KMS-11 (cell line): ENCODE measurements at regions not wholly inside any gene's neighbourhood (a gene's known extent, or its start where the extent isn't known, plus 50 kb on each side); places are given as distances from the start of the nearest gene placed in this dataset.

Source experiments
- H2AFZ ChIP-seq: fragments of 200-600 bp; sonication (generic); 2 replicates; pipeline ENCODE4 v1.6.1; 2016; ENCODE audit warnings: antibody characterized with exemption, mixed run types, low read depth
- H3K27ac ChIP-seq: fragments of 200-600 bp; sonication (generic); 2 replicates; pipeline ENCODE4 v1.6.1; 2016; ENCODE audit warnings: mild to moderate bottlenecking, mixed run types
- H3K27me3 ChIP-seq: fragments of 200-600 bp; sonication (generic); 2 replicates; pipeline ENCODE4 v1.6.1; 2017; ENCODE audit warnings: mild to moderate bottlenecking, low read depth, mixed run types, moderate library complexity; ENCODE audit not compliant: insufficient read depth
- H3K36me3 ChIP-seq: fragments of 200-600 bp; sonication (generic); 2 replicates; pipeline ENCODE4 v1.6.1; 2017; ENCODE audit warnings: mild to moderate bottlenecking, mixed run types; ENCODE audit not compliant: insufficient read depth
- H3K4me1 ChIP-seq: fragments of 200-600 bp; sonication (generic); 2 replicates; pipeline ENCODE4 v1.6.1; 2016; ENCODE audit warnings: mild to moderate bottlenecking, low read depth, mixed run types; ENCODE audit not compliant: poor library complexity, severe bottlenecking
- H3K4me2 ChIP-seq: fragments of 200-600 bp; sonication (generic); 2 replicates; pipeline ENCODE4 v1.7.0; 2016; ENCODE audit warnings: mild to moderate bottlenecking, mixed run types
- H3K4me3 ChIP-seq: fragments of 200-600 bp; sonication (generic); IDR thresholded peaks from 2 replicates; pipeline ENCODE4 v1.6.1; 2017; ENCODE audit warnings: low read depth, low read length, mixed read lengths; ENCODE audit not compliant: insufficient read depth
- H3K79me2 ChIP-seq: fragments of 200-600 bp; sonication (generic); 2 replicates; pipeline ENCODE4 v1.6.1; 2016; ENCODE audit warnings: low read depth, mixed run types; ENCODE audit not compliant: insufficient read depth
- H3K9ac ChIP-seq: fragments of 200-600 bp; sonication (generic); 2 replicates; pipeline ENCODE4 v1.6.1; 2016; ENCODE audit warnings: mild to moderate bottlenecking, mixed run types
- H4K20me1 ChIP-seq: fragments of 200-600 bp; sonication (generic); 2 replicates; pipeline ENCODE4 v1.6.1; 2016; ENCODE audit warnings: mild to moderate bottlenecking, mixed run types; ENCODE audit not compliant: insufficient read depth
- TF ChIP-seq, protein P1 (sequence below): fragments of 200-600 bp; sonication (generic); conservative IDR thresholded peaks from 2 replicates; pipeline ENCODE4 v1.6.1; 2017; ENCODE audit warnings: low read depth, mild to moderate bottlenecking, antibody characterized with exemption, low read length, moderate library complexity, mixed read lengths

DNA sequence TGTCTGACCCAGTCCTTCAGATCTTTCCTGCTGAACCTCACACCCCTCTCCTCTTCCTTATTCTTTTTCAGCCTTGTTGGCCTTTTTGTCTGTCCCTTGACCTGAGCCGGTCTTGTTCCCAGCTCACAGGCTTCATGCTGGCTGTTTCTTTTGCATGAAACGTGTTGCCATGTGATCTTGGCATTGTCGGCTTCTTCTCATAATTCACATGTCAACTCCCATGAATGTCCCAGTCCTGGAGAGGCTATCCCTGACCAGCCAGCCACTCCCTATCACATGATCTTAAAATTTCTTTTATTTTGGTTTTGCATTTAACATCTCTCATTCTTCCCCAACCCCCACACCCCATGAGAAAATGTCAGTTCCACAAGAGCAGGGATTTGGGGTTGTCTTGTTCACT lies 131.2 kb upstream of the TSHZ2 start:
- H2AFZ ChIP-seq = no peak overlapping the region
- TF ChIP-seq, protein P1, sequence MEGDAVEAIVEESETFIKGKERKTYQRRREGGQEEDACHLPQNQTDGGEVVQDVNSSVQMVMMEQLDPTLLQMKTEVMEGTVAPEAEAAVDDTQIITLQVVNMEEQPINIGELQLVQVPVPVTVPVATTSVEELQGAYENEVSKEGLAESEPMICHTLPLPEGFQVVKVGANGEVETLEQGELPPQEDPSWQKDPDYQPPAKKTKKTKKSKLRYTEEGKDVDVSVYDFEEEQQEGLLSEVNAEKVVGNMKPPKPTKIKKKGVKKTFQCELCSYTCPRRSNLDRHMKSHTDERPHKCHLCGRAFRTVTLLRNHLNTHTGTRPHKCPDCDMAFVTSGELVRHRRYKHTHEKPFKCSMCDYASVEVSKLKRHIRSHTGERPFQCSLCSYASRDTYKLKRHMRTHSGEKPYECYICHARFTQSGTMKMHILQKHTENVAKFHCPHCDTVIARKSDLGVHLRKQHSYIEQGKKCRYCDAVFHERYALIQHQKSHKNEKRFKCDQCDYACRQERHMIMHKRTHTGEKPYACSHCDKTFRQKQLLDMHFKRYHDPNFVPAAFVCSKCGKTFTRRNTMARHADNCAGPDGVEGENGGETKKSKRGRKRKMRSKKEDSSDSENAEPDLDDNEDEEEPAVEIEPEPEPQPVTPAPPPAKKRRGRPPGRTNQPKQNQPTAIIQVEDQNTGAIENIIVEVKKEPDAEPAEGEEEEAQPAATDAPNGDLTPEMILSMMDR = no peak

DNA sequence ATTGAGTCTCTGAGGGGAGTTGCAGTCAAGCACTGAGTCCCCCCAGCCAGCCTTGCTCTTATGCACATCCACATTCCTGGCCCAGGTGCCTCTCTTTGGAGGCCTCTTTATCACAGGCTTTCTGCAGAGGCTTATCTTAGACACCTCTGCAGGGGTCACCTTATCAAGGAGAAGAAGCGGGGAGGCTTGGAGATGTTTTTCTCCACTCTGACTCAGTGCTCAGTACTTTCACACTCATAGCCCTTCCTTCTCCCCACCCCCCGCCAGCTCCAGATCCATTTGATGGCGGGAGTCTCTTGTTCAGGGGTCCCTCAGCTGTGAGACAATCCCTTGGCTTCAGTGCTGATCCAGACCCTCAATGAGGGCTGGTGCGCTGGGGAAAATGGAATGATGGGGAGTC lies 132.1 kb upstream of the TSHZ2 start:
- H2AFZ ChIP-seq = no peak overlapping the region
- TF ChIP-seq, protein P1 = no peak
- H3K79me2 ChIP-seq = no peaks in the 10 kb centered on the region
- no peaks in the 10 kb centered on the region for H3K4me1 ChIP-seq
- H3K27me3 ChIP-seq = no peaks in the 10 kb centered on the region
- H3K9ac ChIP-seq = no peak overlapping the region
- no peak overlapping the region for H3K4me2 ChIP-seq
- H4K20me1 ChIP-seq = no peaks in the 10 kb centered on the region
- no peak overlapping the region for H3K27ac ChIP-seq
- H3K36me3 ChIP-seq = no peaks in the 10 kb centered on the region
- H3K4me3 ChIP-seq = no peak overlapping the region

More for the DNA sequence above, 131.2 kb upstream of the TSHZ2 start:
- H3K4me1 ChIP-seq = no peaks in the 10 kb centered on the region
- H3K27ac ChIP-seq = no peak overlapping the region
- H3K4me2 ChIP-seq = no peak overlapping the region
- no peak overlapping the region for H3K9ac ChIP-seq
- no peaks in the 10 kb centered on the region for H3K27me3 ChIP-seq
- no peaks in the 10 kb centered on the region for H3K79me2 ChIP-seq
- H3K36me3 ChIP-seq = no peaks in the 10 kb centered on the region
- no peak overlapping the region for H3K4me3 ChIP-seq
- H4K20me1 ChIP-seq = no peaks in the 10 kb centered on the region

DNA sequence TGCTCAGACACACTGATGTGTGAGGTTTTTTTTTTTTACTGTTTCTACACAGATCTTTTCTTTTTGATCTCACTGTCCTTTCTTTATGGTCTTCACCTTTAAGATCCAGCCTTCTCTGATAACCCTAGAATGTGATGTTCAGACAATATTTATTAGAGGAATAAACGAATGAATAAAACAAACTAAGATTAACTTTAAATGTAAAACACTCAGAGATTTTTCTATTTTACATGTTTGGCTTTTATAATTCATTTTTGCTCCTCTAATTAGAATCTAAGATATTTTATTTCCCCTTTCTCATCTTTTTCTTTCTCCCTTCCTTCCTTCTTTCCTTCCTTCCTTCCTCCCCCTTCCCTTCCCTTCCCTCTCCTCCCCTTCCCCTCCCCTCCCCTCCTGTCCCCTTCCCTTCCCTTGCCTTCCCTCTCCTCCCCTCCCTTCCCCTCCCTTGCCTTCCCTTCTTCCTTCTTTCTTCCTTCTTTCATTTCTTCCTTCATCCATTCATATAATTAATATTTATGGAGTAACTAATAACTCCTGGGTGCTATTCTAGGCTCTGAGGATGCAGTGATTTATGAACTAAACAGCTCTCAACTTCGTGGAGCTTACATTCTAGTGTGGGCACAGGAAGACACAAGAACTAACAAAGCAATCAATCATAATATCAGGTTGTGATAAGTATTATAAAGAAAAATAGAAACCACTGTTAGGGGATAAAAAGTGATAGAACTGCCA lies 133.5 kb upstream of the TSHZ2 start:
- H3K4me1 ChIP-seq = no peaks in the 10 kb centered on the region
- no peak overlapping the region for H3K4me2 ChIP-seq
- H3K9ac ChIP-seq = no peak overlapping the region
- H4K20me1 ChIP-seq = no peaks in the 10 kb centered on the region
- TF ChIP-seq, protein P1 = no peak
- no peaks in the 10 kb centered on the region for H3K27me3 ChIP-seq
- no peak overlapping the region for H3K4me3 ChIP-seq
- H3K79me2 ChIP-seq = no peaks in the 10 kb centered on the region
- H3K36me3 ChIP-seq = no peaks in the 10 kb centered on the region
- no peak overlapping the region for H3K27ac ChIP-seq
- H2AFZ ChIP-seq = no peak overlapping the region

DNA sequence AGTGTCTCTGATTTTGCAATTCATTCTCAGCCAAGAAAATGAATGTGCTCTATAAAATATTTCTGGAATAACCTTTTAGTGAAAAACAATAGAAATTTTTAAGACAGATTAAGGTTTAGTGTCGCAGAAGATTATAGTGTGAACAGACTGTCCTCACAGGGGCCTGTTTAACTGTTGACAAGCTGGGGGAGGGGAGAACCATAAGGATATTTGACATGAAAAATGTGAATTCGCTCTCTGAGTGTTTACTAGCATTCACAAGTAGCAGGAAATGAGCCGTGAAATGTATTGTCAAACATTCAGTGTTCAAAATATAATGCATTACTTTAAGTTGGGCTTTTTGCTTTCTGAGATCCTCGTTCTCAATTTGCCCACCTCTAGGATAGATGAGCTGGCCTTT lies 134.8 kb upstream of the TSHZ2 start:
- H3K4me1 ChIP-seq = no peaks in the 10 kb centered on the region
- H4K20me1 ChIP-seq = no peaks in the 10 kb centered on the region
- H3K4me3 ChIP-seq = no peak overlapping the region
- H3K79me2 ChIP-seq = no peaks in the 10 kb centered on the region
- H3K9ac ChIP-seq = no peak overlapping the region
- no peak overlapping the region for H3K4me2 ChIP-seq
- H3K27me3 ChIP-seq = no peaks in the 10 kb centered on the region
- no peaks in the 10 kb centered on the region for H3K36me3 ChIP-seq
- TF ChIP-seq, protein P1 = no peak
- H2AFZ ChIP-seq = no peak overlapping the region
- no peak overlapping the region for H3K27ac ChIP-seq
